HepG2 (cell line): ENCODE measurements at regions not wholly inside any gene's neighbourhood (a gene's known extent, or its start where the extent isn't known, plus 50 kb on each side); places are given as distances from the start of the nearest gene placed in this dataset.

ENCODE experiments used
- ATAC-seq: fragments of 200-7000 bp; cut with Tn5 transposase; 3 replicates; pipeline ENCODE4 v1.9.1; 2020; ENCODE audit warnings: mild to moderate bottlenecking, moderate library complexity
- BruUV-seq: library from RNA; stranded (reverse); fragments of 400-500 nt; replicated peaks from 2 replicates; lab custom pipeline; 2021; lab: Mats Ljungman, UMichigan
- CTCF ChIA-PET: fragments of 300-600 bp; formaldehyde crosslinking; extraction: SDS; loops from one replicate; lab custom pipeline; 2021; ENCODE audit warnings: low total read pairs, inconsistent platforms, low intra/inter-chr PET ratio; lab: Yijun Ruan, JAX
- POLR2A ChIA-PET: fragments of 350-600 bp; sonication (Branson Sonifier 250); formaldehyde crosslinking; loops from one replicate; lab custom pipeline; 2020; ENCODE audit warnings: antibody characterized with exemption, inconsistent platforms; lab: Yijun Ruan, JAX
- DNase-seq: peaks from one replicate; pipeline ENCODE4 v3.0.0-alpha.2; 2015; ENCODE audit warnings: low spot score
- FAIRE-seq: peaks from 3 replicates; lab custom pipeline; 2011; peaks lifted over from hg19 to GRCh38; lab: Jason Lieb, UNC
- H2AFZ ChIP-seq: one replicate; pipeline ENCODE4 v1.6.1; 2011; ENCODE audit warnings: low read length, inconsistent platforms
- H3K27ac ChIP-seq: fragments of 300-600 bp; 3 replicates; pipeline ENCODE4 v1.8.0; 2011; ENCODE audit warnings: mixed run types, mild to moderate bottlenecking, mixed read lengths, low read length, inconsistent platforms; ENCODE audit not compliant: insufficient read depth; ENCODE audit errors: extremely low read length
- H3K27me3 ChIP-seq, 2 experiments: fragments of 200-600 bp in 1 of 2; 2 replicates in 1 of 2; 3 replicates in 1 of 2; pipeline versions ENCODE4 v1.6.0 to v1.8.0; 2011; ENCODE audit warnings: low read length in 2 of 2, mild to moderate bottlenecking in 2 of 2, moderate library complexity in 2 of 2, inconsistent platforms in 1 of 2; ENCODE audit not compliant: insufficient read depth in 2 of 2, control insufficient read depth in 1 of 2
- H3K36me3 ChIP-seq, 2 experiments: fragments of 200-600 bp in 1 of 2; replicated peaks in 1 of 2; 2 replicates in 1 of 2; 3 replicates in 1 of 2; pipeline versions ENCODE4 v1.5.1 to v1.8.0; 2011; ENCODE audit warnings: low read length in 2 of 2, inconsistent platforms in 1 of 2; ENCODE audit not compliant: insufficient read depth in 2 of 2, control insufficient read depth in 1 of 2
- H3K4me1 ChIP-seq: 2 replicates; pipeline ENCODE4 v1.5.1; 2012; ENCODE audit warnings: low read length, inconsistent platforms; ENCODE audit not compliant: insufficient read depth
- H3K4me2 ChIP-seq: 2 replicates; pipeline ENCODE4 v1.6.0; 2011; ENCODE audit warnings: low read depth, low read length, inconsistent platforms
- H3K4me3 ChIP-seq, 3 experiments: fragments of 200-600 bp in 1 of 3; sonication (generic), shearing (Covaris generic) in 1 of 3; replicated peaks in 1 of 3; 2 replicates each; pipeline ENCODE4 v1.5.1; 2011 to 2016; ENCODE audit warnings: low read length in 3 of 3, inconsistent platforms in 2 of 3, low read depth in 2 of 3, mild to moderate bottlenecking in 2 of 3, control low read depth in 1 of 3, mixed read lengths in 1 of 3; ENCODE audit not compliant: insufficient read depth in 1 of 3
- H3K79me2 ChIP-seq: one replicate; pipeline ENCODE4 v1.6.1; 2011; ENCODE audit warnings: low read length, inconsistent platforms; ENCODE audit not compliant: insufficient read depth
- H3K9ac ChIP-seq: 2 replicates; pipeline ENCODE4 v1.6.0; 2011; ENCODE audit warnings: mild to moderate bottlenecking, low read depth, low read length, inconsistent platforms; ENCODE audit not compliant: insufficient read depth
- H3K9me3 ChIP-seq: 2 replicates; pipeline ENCODE4 v1.5.1; 2012; ENCODE audit warnings: mild to moderate bottlenecking, low read length
- H4K20me1 ChIP-seq: 2 replicates; pipeline ENCODE4 v1.6.0; 2011; ENCODE audit warnings: inconsistent platforms, mild to moderate bottlenecking, low read length, moderate library complexity; ENCODE audit not compliant: insufficient read depth
- AKAP8 ChIP-seq: sonication (generic); formaldehyde crosslinking; IDR thresholded peaks from 2 replicates; pipeline ENCODE4 v1.5.1; 2020; ENCODE audit warnings: mild to moderate bottlenecking, missing genetic modification reagents
- CBX2 ChIP-seq, 2 experiments: fragments of 200-600 bp in 1 of 2; sonication (generic); formaldehyde crosslinking in 1 of 2; IDR thresholded peaks; 2 replicates each; pipeline versions ENCODE4 v1.7.0 to v1.8.1; 2018 to 2022; ENCODE audit warnings: low read depth in 2 of 2, low read length in 1 of 2, mild to moderate bottlenecking in 1 of 2, missing genetic modification reagents in 1 of 2
- DRAP1 ChIP-seq: IDR thresholded peaks from 2 replicates; pipeline ENCODE4 v1.6.1; 2016; ENCODE audit warnings: missing genetic modification reagents, missing compliant biosample characterization
- ELF1 ChIP-seq: sonication (generic); formaldehyde crosslinking; IDR thresholded peaks from 2 replicates; pipeline ENCODE4 v1.4.0; 2020; ENCODE audit warnings: missing genetic modification reagents
- HMG20A ChIP-seq: IDR thresholded peaks from 2 replicates; pipeline ENCODE4 v1.6.1; 2016; ENCODE audit warnings: borderline replicate concordance
- KLF16 ChIP-seq, 2 experiments: sonication (generic) in 1 of 2; formaldehyde crosslinking in 1 of 2; IDR thresholded peaks; 2 replicates each; pipeline versions ENCODE4 v1.6.1 to v1.8.0; 2016 to 2023; ENCODE audit warnings: missing genetic modification reagents in 2 of 2, missing compliant biosample characterization in 1 of 2
- NCOA1 ChIP-seq: sonication (generic); formaldehyde crosslinking; IDR thresholded peaks from 2 replicates; pipeline ENCODE4 v1.9.0; 2021; ENCODE audit warnings: missing genetic modification reagents
- NFKB2 ChIP-seq: sonication (generic); formaldehyde crosslinking; IDR thresholded peaks from 2 replicates; pipeline ENCODE4 v1.4.0; 2020; ENCODE audit warnings: missing genetic modification reagents, borderline replicate concordance
- REPIN1 ChIP-seq: sonication (generic); formaldehyde crosslinking; IDR thresholded peaks from 2 replicates; pipeline ENCODE4 v1.8.0; 2022; ENCODE audit warnings: missing genetic modification reagents, low read depth, mild to moderate bottlenecking, borderline replicate concordance
- SP4 ChIP-seq: sonication (generic); formaldehyde crosslinking; IDR thresholded peaks from 2 replicates; pipeline ENCODE4 v1.8.1; 2023; ENCODE audit warnings: mild to moderate bottlenecking, missing genetic modification reagents
- TARDBP ChIP-seq: sonication (generic); formaldehyde crosslinking; IDR thresholded peaks from 2 replicates; pipeline ENCODE4 v1.8.0; 2022; ENCODE audit warnings: mild to moderate bottlenecking, missing genetic modification reagents
- ZBTB8A ChIP-seq: sonication (generic); formaldehyde crosslinking; IDR thresholded peaks from 2 replicates; pipeline ENCODE4 v1.4.0; 2020; ENCODE audit warnings: mild to moderate bottlenecking, low read depth, missing genetic modification reagents, borderline replicate concordance
- ZNF136 ChIP-seq: sonication (generic); formaldehyde crosslinking; IDR thresholded peaks from 2 replicates; pipeline ENCODE4 v1.8.1; 2022; ENCODE audit warnings: low read depth, mild to moderate bottlenecking, moderate library complexity, missing genetic modification reagents
- ZNF446 ChIP-seq: sonication (generic); formaldehyde crosslinking; IDR thresholded peaks from 2 replicates; pipeline ENCODE4 v1.5.0; 2020; ENCODE audit warnings: mild to moderate bottlenecking, missing genetic modification reagents
- ZNF563 ChIP-seq: sonication (generic); formaldehyde crosslinking; IDR thresholded peaks from 2 replicates; pipeline ENCODE4 v1.8.0; 2022; ENCODE audit warnings: mild to moderate bottlenecking, moderate library complexity, missing genetic modification reagents
- ZNF709 ChIP-seq: sonication (generic); formaldehyde crosslinking; IDR thresholded peaks from 2 replicates; pipeline ENCODE4 v1.5.0; 2020; ENCODE audit warnings: mild to moderate bottlenecking, missing genetic modification reagents
- ZSCAN31 ChIP-seq: sonication (generic); formaldehyde crosslinking; IDR thresholded peaks from 2 replicates; pipeline ENCODE4 v1.5.0; 2020; ENCODE audit warnings: low read depth, mild to moderate bottlenecking, missing genetic modification reagents
- ZSCAN5A ChIP-seq: sonication (generic); formaldehyde crosslinking; IDR thresholded peaks from 2 replicates; pipeline ENCODE4 v1.8.0; 2022; ENCODE audit warnings: mild to moderate bottlenecking, missing genetic modification reagents, borderline replicate concordance
- WGBS: methylation state at CpG from one replicate; pipeline ENCODE4 v1.1.6; 2017; ENCODE audit warnings: low lambda C conversion rate; 5-methylcytosine and 5-hydroxymethylcytosine counted together
- in situ Hi-C: cut with HindIII; loops from 2 replicates; pipeline ENCODE4 v1.10.0; 2017; ENCODE audit warnings: low pct_unique_long_range_greater_than_20kb; ENCODE audit not compliant: extremely low pct_ligation_motif_present
- intact Hi-C: fragments of 100-400 bp; cut with micrococcal nuclease; formaldehyde crosslinking; loops from one replicate; pipeline ENCODE4 v1.10.0; 2022; ENCODE audit not compliant: unreplicated experiment

GRCh38 chr10:88115407-88115806, 252.0 kb downstream of the PTEN start:
- Histone ChIP-seq H3K27me3 (peaks cover 0 to under 1% of the 10 kb centered on the region in 2 experiments; a peak in 3 of 5 replicates), H3K79me2 (no peaks in the 10 kb centered on the region), H3K4me1 (0 out of 2 replicates have a peak, but pooled peaks cover 5% of the 10 kb centered on the region), H3K9me3 (no peaks in the 10 kb centered on the region), H2AFZ (no peak overlapping the region), H3K36me3 (no peaks in the 10 kb centered on the region), H3K4me3 (no peak overlapping the region), H3K27ac (no peak overlapping the region), H3K4me2 (no peak overlapping the region)
- CTCF ChIA-PET: interaction anchor here (1.1 to 1.9 kb wide), 2 partner anchors 256 to 265 kb away, joined by 3 to 15 read pairs; no protein-coding TSS in a partner anchor
- WGBS: 26% methylated on average over 3 of the region's 3 CpGs
- FAIRE-seq: no peak
- no TSS peak for BruUV-seq
- ATAC-seq: no peak
- intact Hi-C loops: loop anchor here (10.0 kb wide), 3 partner anchors 141 to 439 kb away; no protein-coding TSS in a partner anchor
- TF ChIP-seq ZNF709 (CRISPR knock-in tag): no peak
- no peak for TF ChIP-seq ZNF563
- no peak for TF ChIP-seq ZBTB8A (CRISPR knock-in tag)
- no peak for TF ChIP-seq ELF1 (CRISPR knock-in tag)
- TF ChIP-seq, all 625 proteins: peak for 0
- no peak overlapping the region for H3K9ac ChIP-seq
- DNase-seq: no peak
- H4K20me1 ChIP-seq: no peaks in the 10 kb centered on the region
- POLR2A ChIA-PET: no interaction called here
- in situ Hi-C loops: loop anchor here (25.0 kb wide), 1 partner anchor 453 kb away; the partner anchor contains the start of gene PAPSS2

- H2AFZ ChIP-seq: no peak overlapping the region
- DNase-seq (no peak), FAIRE-seq (no peak), ATAC-seq (no peak)
- intact Hi-C loops: loop anchor here (10.0 kb wide), 3 partner anchors 141 to 439 kb away; no protein-coding TSS in a partner anchor
- no TSS peak for BruUV-seq
- H3K4me3 ChIP-seq: no peak overlapping the region
- no peak overlapping the region for H3K4me2 ChIP-seq
- POLR2A ChIA-PET: no interaction called here
- no peaks in the 10 kb centered on the region for H4K20me1 ChIP-seq
- H3K9ac ChIP-seq: no peak overlapping the region
- CTCF ChIA-PET: no interaction called here
- 0% methylated on average over 1 of the region's 1 CpG for WGBS
- H3K27ac ChIP-seq: no peak overlapping the region
- peaks cover 2 to 4% of the 10 kb centered on the region in 2 experiments; a peak in 3 of 5 replicates for H3K27me3 ChIP-seq
- H3K36me3 ChIP-seq: no peaks in the 10 kb centered on the region
- H3K79me2 ChIP-seq: no peaks in the 10 kb centered on the region
- H3K4me1 ChIP-seq: 0 out of 2 replicates have a peak, but pooled peaks cover 5% of the 10 kb centered on the region
- in situ Hi-C loops: loop anchor here (25.0 kb wide), 1 partner anchor 454 kb away; the partner anchor contains the start of gene PAPSS2
- H3K9me3 ChIP-seq: no peaks in the 10 kb centered on the region
- TF ChIP-seq TARDBP (CRISPR knock-in tag) (no peak), CBX2 (IDR thresholded peaks at IDR 0.05; ENCODE audit: low read depth, low read length) (no peak), CBX2 (CRISPR knock-in tag; IDR thresholded peaks at IDR 0.05; ENCODE audit: low read depth) (no peak), AKAP8 (CRISPR knock-in tag) (no peak), ZNF136 (CRISPR knock-in tag) (no peak), ZSCAN5A (CRISPR knock-in tag) (no peak), REPIN1 (no peak), ZNF446 (CRISPR knock-in tag) (no peak), HMG20A (CRISPR knock-in tag) (no peak), SP4 (no peak), NFKB2 (CRISPR knock-in tag) (no peak), ZSCAN31 (CRISPR knock-in tag) (no peak), NCOA1 (CRISPR knock-in tag) (no peak), DRAP1 (CRISPR knock-in tag) (no peak), KLF16 (CRISPR knock-in tag; IDR thresholded peaks at IDR 0.05) (no peak)
These were observed 252.5 kb downstream of the PTEN start for GRCh38 chr10:88115968-88116367.
